Uterus (tissue), 3 donors: ENCODE measurements at regions not wholly inside any gene's neighbourhood (a gene's known extent, or its start where the extent isn't known, plus 50 kb on each side); places are given as distances from the start of the nearest gene placed in this dataset.

Experiments used
- DNase-seq, 2 donors: peaks; one replicate each; pipeline ENCODE4 v3.0.0-alpha.2; 2019 to 2020
- H3K27ac ChIP-seq, 2 donors: fragments of 200-600 bp; sonication (generic); 1 replicate in 1 of 2; 2 replicates in 1 of 2; pipeline ENCODE4 v1.5.1; 2016 to 2018
- H3K27me3 ChIP-seq, 2 donors: fragments of 200-600 bp; sonication (generic); one replicate each; pipeline ENCODE4 v1.5.1; 2018 to 2019; ENCODE audit warnings: control low read depth in 1 of 2
- H3K36me3 ChIP-seq, 2 donors: fragments of 200-600 bp; sonication (generic); one replicate each; pipeline ENCODE4 v1.5.1; 2019; ENCODE audit warnings: control low read depth in 1 of 2
- H3K4me1 ChIP-seq, 2 donors: fragments of 200-600 bp; sonication (generic); one replicate each; pipeline ENCODE4 v1.5.1; 2018 to 2019; ENCODE audit warnings: control low read depth in 1 of 2
- H3K4me3 ChIP-seq, 2 donors: fragments of 200-600 bp; sonication (generic); 1 replicate in 1 of 2; 2 replicates in 1 of 2; pipeline ENCODE4 v1.5.1; 2018 to 2019; ENCODE audit warnings: mild to moderate bottlenecking in 1 of 2
- H3K9me3 ChIP-seq, 2 donors: fragments of 200-600 bp; sonication (generic); one replicate each; pipeline ENCODE4 v1.5.1; 2019; ENCODE audit warnings: control low read depth in 1 of 2
- CTCF ChIP-seq, 4 experiments: fragments of 200-600 bp in 2 of 4; fragments of 450-650 bp in 2 of 4; sonication (generic) in 2 of 4; IDR thresholded peaks; one replicate each; pipeline ENCODE4 v1.5.1; 2016 to 2019; ENCODE audit warnings: antibody characterized with exemption in 4 of 4, mild to moderate bottlenecking in 2 of 4, moderate library complexity in 1 of 4
- POLR2A ChIP-seq, 2 donors: fragments of 450-650 bp; IDR thresholded peaks; one replicate each; pipeline ENCODE4 v1.6.1; 2016; ENCODE audit warnings: antibody characterized with exemption in 2 of 2, mild to moderate bottlenecking in 1 of 2, moderate library complexity in 1 of 2
- intact Hi-C: fragments of 100-400 bp; cut with DNase I; formaldehyde crosslinking; loops from one replicate; pipeline ENCODE4 v1.15.1; 2023; ENCODE audit warnings: low total_unique reads
- donor health status: DM: yes; HTN: yes; CAD: no.

- TF ChIP-seq CTCF (IDR thresholded peaks at IDR 0.05) (no peak), POLR2A (IDR thresholded peaks at IDR 0.05) (no peak)
- DNase-seq, result no peak
- Histone ChIP-seq H3K4me1 (no peaks in the 10 kb centered on the region), H3K27me3 (no peaks in the 10 kb centered on the region), H3K27ac (no peak overlapping the region), H3K4me3 (no peak overlapping the region), H3K9me3 (no peaks in the 10 kb centered on the region), H3K36me3 (no peaks in the 10 kb centered on the region)
- intact Hi-C loops, result no loop called here
These were observed 185.3 kb downstream of the BRD1 start for GRCh38 chr22:49642331-49642730.

- Histone ChIP-seq H3K27me3 (no peaks in the 10 kb centered on the region), H3K4me1 (no peaks in the 10 kb centered on the region), H3K36me3 (no peaks in the 10 kb centered on the region), H3K27ac (no peak overlapping the region), H3K9me3 (no peaks in the 10 kb centered on the region), H3K4me3 (no peak overlapping the region)
- no peak for DNase-seq
- intact Hi-C loops, result no loop called here
- TF ChIP-seq CTCF (IDR thresholded peaks at IDR 0.05) (no peak), POLR2A (IDR thresholded peaks at IDR 0.05) (no peak)
These were observed 185.8 kb downstream of the BRD1 start for GRCh38 chr22:49641770-49642313.

- TF ChIP-seq CTCF (IDR thresholded peaks at IDR 0.05) (no peak), POLR2A (IDR thresholded peaks at IDR 0.05) (no peak)
These were observed 187.1 kb downstream of the BRD1 start for GRCh38 chr22:49640366-49641095.

GRCh38 chr22:49639956-49640355 is 187.7 kb downstream of the BRD1 start:
- Histone ChIP-seq H3K36me3 (no peaks in the 10 kb centered on the region), H3K27me3 (no peaks in the 10 kb centered on the region), H3K4me1 (no peaks in the 10 kb centered on the region), H3K9me3 (no peaks in the 10 kb centered on the region), H3K27ac (no peak overlapping the region), H3K4me3 (no peak overlapping the region)
- no peak for DNase-seq
- intact Hi-C loops, result no loop called here
- TF ChIP-seq POLR2A (IDR thresholded peaks at IDR 0.05) (no peak), CTCF (IDR thresholded peaks at IDR 0.05) (no peak)

More at GRCh38 chr22:49640366-49641095, 187.1 kb downstream of the BRD1 start:
- Histone ChIP-seq H3K4me1 (no peaks in the 10 kb centered on the region), H3K9me3 (no peaks in the 10 kb centered on the region), H3K4me3 (no peak overlapping the region), H3K27me3 (no peaks in the 10 kb centered on the region), H3K27ac (no peak overlapping the region), H3K36me3 (no peaks in the 10 kb centered on the region)
- no peak for DNase-seq
- intact Hi-C loops, result no loop called here

- no peak overlapping the region for H3K27ac ChIP-seq
- H3K27me3 ChIP-seq, result no peaks in the 10 kb centered on the region
- no peaks in the 10 kb centered on the region for H3K36me3 ChIP-seq
- no peak for DNase-seq
- H3K4me1 ChIP-seq, result no peaks in the 10 kb centered on the region
- intact Hi-C loops, result no loop called here
- no peaks in the 10 kb centered on the region for H3K9me3 ChIP-seq
- TF ChIP-seq CTCF (IDR thresholded peaks at IDR 0.05) (no peak), POLR2A (IDR thresholded peaks at IDR 0.05) (no peak)
- H3K4me3 ChIP-seq, result no peak overlapping the region
These were observed 188.9 kb downstream of the BRD1 start for GRCh38 chr22:49638788-49639187.
